Activated naive CD4-positive, alpha-beta T cell treated with anti-CD3 and anti-CD28 coated beads, Interleukin-2, amount 50 U/mL, for 16 hours (primary cell): ENCODE measurements at regions not wholly inside any gene's neighbourhood (a gene's known extent, or its start where the extent isn't known, plus 50 kb on each side); places are given as distances from the start of the nearest gene placed in this dataset.
A peak's percentile ranks its signal among the peaks of the same experiment; 100 is the strongest.
"Not testable (repeated sequence)": the region's sequence is repeated elsewhere in the genome, so short reads cannot be mapped to it uniquely, and the experiment has no call there.

Experiments
- DNase-seq: peaks from one replicate; pipeline ENCODE4 v3.0.0-alpha.2; 2020

- no peak for DNase-seq
Observed at GRCh38 chr11:64428693-64429092, 69.7 kb downstream of the RPS6KA4 start.

- DNase-seq: no peak
Observed at GRCh38 chr11:64429970-64430369, 71.0 kb downstream of the RPS6KA4 start.

GRCh38 chr11:64430645-64431044 lies 71.7 kb downstream of the RPS6KA4 start:
- DNase-seq: no peak

GRCh38 chr11:64436000-64436399 lies 77.0 kb downstream of the RPS6KA4 start:
- no peak for DNase-seq

GRCh38 chr11:64437426-64437825 lies 78.5 kb downstream of the RPS6KA4 start:
- DNase-seq: no peak

GRCh38 chr11:64438986-64439771 lies 80.2 kb downstream of the RPS6KA4 start:
- no peak for DNase-seq

- not testable (repeated sequence) for DNase-seq
Observed at GRCh38 chr11:64439772-64440491, 81.0 kb downstream of the RPS6KA4 start.

- DNase-seq: no peak
Observed at GRCh38 chr11:64441127-64441526, 82.2 kb downstream of the RPS6KA4 start.

- DNase-seq: no peak
Observed at GRCh38 chr11:64443001-64443400, 84.0 kb downstream of the RPS6KA4 start.

GRCh38 chr11:64444838-64445441 lies 86.0 kb downstream of the RPS6KA4 start:
- no peak for DNase-seq

- DNase-seq: no peak
Observed at GRCh38 chr11:64445651-64446050, 86.7 kb downstream of the RPS6KA4 start.

- DNase-seq: no peak
Observed at GRCh38 chr11:64447831-64448598, 89.1 kb downstream of the RPS6KA4 start.

- DNase-seq: peak; percentile 73
Observed at GRCh38 chr11:64448599-64449380, 89.8 kb downstream of the RPS6KA4 start.

GRCh38 chr11:64449381-64450167 lies 90.6 kb downstream of the RPS6KA4 start:
- peak; percentile 78 for DNase-seq

- DNase-seq: no peak
Observed at GRCh38 chr11:64450168-64450560, 91.2 kb downstream of the RPS6KA4 start.

- DNase-seq: no peak
Observed at GRCh38 chr11:64451856-64452255, 92.9 kb downstream of the RPS6KA4 start.

- no peak for DNase-seq
Observed at GRCh38 chr11:64453466-64453865, 94.5 kb downstream of the RPS6KA4 start.

GRCh38 chr11:64455456-64456261 lies 96.7 kb downstream of the RPS6KA4 start:
- DNase-seq: no peak

- DNase-seq: no peak
Observed at GRCh38 chr11:64456509-64457320, 97.8 kb downstream of the RPS6KA4 start.
